COLO829 (cell line): ENCODE measurements at regions not wholly inside any gene's neighbourhood (a gene's known extent, or its start where the extent isn't known, plus 50 kb on each side); places are given as distances from the start of the nearest gene placed in this dataset.

Source experiments
- DNase-seq: peaks from one replicate; pipeline ENCODE4 v3.0.0; 2012; ENCODE audit warnings: low spot score

- no peak for DNase-seq
Observed at GRCh38 chr2:226274143-226274542, 525.5 kb downstream of the IRS1 start.

GRCh38 chr2:226273440-226273839, 526.2 kb downstream of the IRS1 start:
- DNase-seq, result no peak

- DNase-seq, result no peak
Observed at GRCh38 chr2:226272435-226272834, 527.2 kb downstream of the IRS1 start.

GRCh38 chr2:226270285-226271058, 529.1 kb downstream of the IRS1 start:
- no peak for DNase-seq

GRCh38 chr2:226267516-226268289, 531.9 kb downstream of the IRS1 start:
- DNase-seq, result no peak

GRCh38 chr2:226256709-226257376, 542.8 kb downstream of the IRS1 start:
- DNase-seq, result no peak

GRCh38 chr2:226256237-226256636, 543.4 kb downstream of the IRS1 start:
- no peak for DNase-seq

GRCh38 chr2:226251661-226252060, 548.0 kb downstream of the IRS1 start:
- no peak for DNase-seq

GRCh38 chr2:226247289-226248275, 552.0 kb downstream of the IRS1 start:
- peak; percentile 77 for DNase-seq

- DNase-seq, result no peak
Observed at GRCh38 chr2:226234187-226234586, 565.4 kb downstream of the IRS1 start.

GRCh38 chr2:226233388-226233787, 566.2 kb downstream of the IRS1 start:
- no peak for DNase-seq

GRCh38 chr2:226228080-226228479, 571.5 kb downstream of the IRS1 start:
- no peak for DNase-seq

GRCh38 chr2:226227341-226227740, 572.3 kb downstream of the IRS1 start:
- DNase-seq, result no peak

- no peak for DNase-seq
Observed at GRCh38 chr2:226223704-226224103, 575.9 kb downstream of the IRS1 start.

GRCh38 chr2:226220511-226220910, 579.1 kb downstream of the IRS1 start:
- no peak for DNase-seq

- no peak for DNase-seq
Observed at GRCh38 chr2:226217191-226217590, 582.4 kb downstream of the IRS1 start.

GRCh38 chr2:226216575-226216974, 583.0 kb downstream of the IRS1 start:
- no peak for DNase-seq

- DNase-seq, result no peak
Observed at GRCh38 chr2:226215902-226216503, 583.6 kb downstream of the IRS1 start.

GRCh38 chr2:226213717-226214116, 585.9 kb downstream of the IRS1 start:
- DNase-seq, result peak; percentile 11

GRCh38 chr2:226211439-226211838, 588.2 kb downstream of the IRS1 start:
- no peak for DNase-seq

GRCh38 chr2:226208726-226209125, 590.9 kb downstream of the IRS1 start:
- DNase-seq, result no peak
